GM20000 (cell line): ENCODE measurements at regions not wholly inside any gene's neighbourhood (a gene's known extent, or its start where the extent isn't known, plus 50 kb on each side); places are given as distances from the start of the nearest gene placed in this dataset.
"Not testable (repeated sequence)": the region's sequence is repeated elsewhere in the genome, so short reads cannot be mapped to it uniquely, and the experiment has no call there.

Experiments
- DNase-seq: peaks from one replicate; pipeline ENCODE4 v3.0.0; 2012; ENCODE audit warnings: low spot score
- TF ChIP-seq, protein P1 (sequence below): IDR thresholded peaks from 2 replicates; pipeline ENCODE4 v1.5.1; 2012; ENCODE audit warnings: mild to moderate bottlenecking, control low read depth; ENCODE audit errors: extremely low read depth, missing control alignments

DNA sequence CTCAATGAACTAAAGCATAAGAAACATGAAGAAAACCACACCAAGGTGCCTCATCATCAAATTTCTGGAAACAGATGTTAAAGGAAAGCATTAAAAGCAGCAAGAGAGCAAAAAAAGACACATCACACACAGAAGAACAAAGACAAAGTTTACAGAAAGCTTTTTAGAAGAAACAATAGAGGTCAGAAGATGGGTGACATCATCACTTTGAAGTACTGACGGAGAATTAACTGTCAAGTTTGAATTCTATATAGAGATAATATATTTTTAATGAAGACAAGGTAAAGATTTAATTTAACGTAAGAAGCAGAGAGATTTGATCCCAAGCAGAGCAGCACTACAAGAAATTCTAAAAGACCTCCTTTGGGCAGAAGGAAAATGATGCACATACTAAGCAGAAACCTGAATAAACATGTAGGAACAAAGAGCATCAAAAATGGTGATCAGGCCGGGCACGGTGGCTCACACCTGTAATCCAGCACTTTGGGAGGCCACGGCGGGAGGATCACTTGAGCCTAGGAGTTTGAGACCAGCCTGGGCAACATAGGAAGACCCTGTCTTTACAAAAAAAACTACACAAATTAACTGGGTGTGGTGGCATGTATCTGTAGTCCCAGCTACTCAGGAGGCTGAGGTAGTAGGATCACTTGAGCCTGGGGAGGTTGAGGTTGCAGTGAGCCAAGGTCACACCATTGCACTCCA is 63.3 kb upstream of the RTL6 start:
- TF ChIP-seq, protein P1, sequence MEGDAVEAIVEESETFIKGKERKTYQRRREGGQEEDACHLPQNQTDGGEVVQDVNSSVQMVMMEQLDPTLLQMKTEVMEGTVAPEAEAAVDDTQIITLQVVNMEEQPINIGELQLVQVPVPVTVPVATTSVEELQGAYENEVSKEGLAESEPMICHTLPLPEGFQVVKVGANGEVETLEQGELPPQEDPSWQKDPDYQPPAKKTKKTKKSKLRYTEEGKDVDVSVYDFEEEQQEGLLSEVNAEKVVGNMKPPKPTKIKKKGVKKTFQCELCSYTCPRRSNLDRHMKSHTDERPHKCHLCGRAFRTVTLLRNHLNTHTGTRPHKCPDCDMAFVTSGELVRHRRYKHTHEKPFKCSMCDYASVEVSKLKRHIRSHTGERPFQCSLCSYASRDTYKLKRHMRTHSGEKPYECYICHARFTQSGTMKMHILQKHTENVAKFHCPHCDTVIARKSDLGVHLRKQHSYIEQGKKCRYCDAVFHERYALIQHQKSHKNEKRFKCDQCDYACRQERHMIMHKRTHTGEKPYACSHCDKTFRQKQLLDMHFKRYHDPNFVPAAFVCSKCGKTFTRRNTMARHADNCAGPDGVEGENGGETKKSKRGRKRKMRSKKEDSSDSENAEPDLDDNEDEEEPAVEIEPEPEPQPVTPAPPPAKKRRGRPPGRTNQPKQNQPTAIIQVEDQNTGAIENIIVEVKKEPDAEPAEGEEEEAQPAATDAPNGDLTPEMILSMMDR = no peak
- DNase-seq = no peak

DNA sequence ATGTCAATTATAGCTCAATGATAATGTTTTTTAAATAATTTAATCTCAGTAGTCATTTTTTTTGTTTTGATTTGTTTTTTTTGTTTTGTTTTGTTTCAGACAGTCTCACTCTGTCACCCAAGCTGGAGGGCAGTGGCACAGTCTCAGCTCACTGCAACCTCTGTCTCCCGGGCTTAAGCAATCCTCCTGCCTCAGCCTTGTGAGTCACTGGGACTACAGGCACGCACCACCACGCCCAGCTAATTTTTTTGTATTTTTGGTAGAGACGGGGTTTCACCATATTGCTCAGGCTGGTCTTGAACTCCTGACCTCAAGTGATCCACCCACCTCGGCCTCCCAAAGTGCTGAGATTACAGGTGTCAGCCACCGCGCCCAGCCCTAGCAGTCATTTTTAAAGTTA is 60.6 kb upstream of the RTL6 start:
- DNase-seq = not testable (repeated sequence)

DNA sequence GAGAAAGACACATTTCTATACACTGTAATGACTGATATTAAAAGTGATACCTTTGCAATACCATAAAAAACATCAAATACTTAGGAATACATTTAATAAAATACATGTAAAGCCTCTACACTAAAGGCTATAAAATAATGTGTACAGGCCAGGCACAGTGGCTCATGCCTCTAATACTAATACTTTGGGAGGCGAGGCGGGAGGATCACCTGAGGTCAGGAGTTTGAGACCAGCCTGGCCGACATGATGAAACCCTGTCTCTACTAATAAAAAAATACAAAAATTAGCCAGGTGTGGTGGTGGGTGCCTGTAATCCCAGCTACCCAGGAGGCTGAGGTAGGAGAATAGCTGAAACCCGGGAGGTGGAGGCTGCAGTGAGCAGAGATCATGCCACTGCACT is 59.8 kb upstream of the RTL6 start:
- DNase-seq = not testable (repeated sequence)

DNA sequence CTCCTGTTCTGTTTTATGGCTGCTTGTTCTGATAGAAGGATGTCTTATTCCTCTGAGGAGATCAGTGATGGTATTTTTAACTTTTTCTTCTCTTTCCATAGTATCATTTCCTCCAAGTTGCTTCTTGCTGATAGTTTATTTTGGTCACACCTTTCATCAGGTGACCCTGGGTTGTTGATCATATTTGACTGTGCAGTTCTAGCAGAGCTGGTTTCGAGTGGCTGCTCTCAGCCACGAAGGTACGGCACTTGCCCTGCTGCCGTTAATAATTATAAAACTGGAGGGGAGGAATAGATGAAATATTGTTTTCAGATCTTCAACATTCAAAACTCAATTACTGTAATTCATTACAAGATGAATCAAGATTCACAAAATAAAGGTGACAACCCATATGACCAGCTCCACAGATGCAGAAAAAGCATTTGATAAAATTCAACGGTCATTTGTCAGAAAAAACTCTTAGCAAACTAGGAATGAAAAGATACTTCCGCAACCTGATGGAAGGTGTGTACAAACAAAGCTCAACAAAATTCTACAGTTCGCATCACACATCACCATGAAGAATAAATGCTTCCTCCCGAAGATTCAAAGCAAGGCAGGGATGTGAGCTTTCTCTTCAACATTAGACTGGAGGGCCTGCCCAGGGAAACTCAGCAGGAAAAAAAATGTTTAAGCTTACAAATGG is 59.2 kb upstream of the RTL6 start:
- DNase-seq = no peak
- TF ChIP-seq, protein P1 = no peak

DNA sequence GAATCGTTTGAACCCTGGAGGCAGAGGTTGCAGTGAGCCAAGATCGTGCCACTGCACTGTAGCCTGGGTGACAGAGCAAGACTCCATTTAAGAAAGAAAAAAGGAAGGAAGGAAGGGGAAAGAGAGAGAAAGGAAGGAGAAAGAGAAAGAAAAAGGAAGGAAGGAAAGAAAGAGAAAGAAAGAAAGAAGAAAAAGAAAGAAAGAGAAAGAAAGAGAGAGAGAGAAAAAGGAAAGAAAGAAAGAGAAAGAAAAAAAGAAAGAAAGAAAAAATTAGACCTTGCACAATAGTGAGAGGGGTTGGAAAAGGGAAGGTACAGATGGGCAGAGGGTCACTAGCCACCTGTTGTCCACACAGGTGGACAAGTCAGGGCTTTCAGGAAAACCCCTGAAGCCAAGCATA is 57.6 kb upstream of the RTL6 start:
- DNase-seq = no peak
- TF ChIP-seq, protein P1 = no peak

DNA sequence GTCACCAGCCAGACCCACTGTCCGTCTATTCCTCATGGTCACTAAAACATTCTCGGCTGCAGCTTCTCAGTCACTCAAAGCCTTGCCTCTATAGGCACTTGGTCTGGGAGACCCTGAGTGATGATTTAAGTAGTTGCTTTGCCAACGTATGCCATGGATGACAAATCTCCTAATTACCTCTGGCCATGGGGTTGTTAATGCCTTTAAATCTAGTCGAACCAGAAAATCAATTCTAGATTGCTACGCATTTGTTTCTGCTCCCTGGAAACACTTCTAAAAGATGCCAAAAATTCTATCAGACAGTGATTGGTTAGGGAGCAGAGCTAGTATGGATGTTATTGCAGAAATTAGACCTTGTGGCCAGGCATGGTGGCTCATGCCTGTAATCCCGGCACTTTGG is 57.0 kb upstream of the RTL6 start:
- no peak for DNase-seq
- TF ChIP-seq, protein P1 = no peak

DNA sequence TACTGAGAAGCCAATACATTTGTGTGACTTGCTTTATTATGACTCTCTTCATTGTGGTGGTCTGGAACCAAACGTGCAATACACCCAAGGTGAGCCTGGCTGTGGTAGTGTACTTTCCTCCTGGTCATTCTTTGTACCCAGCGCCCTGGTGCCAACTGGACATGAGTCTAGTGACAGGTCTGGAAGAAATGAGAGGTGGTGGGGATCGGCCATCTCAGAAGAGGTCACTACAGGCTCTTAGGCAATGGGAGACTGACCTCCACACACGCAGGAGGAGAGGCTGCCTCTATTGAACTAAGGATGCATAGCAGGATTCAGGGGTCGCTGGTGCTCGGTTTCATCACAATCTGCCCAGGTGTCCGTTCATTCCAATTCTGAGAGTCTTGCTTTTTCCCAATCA is 56.4 kb upstream of the RTL6 start:
- TF ChIP-seq, protein P1 = no peak
- DNase-seq = no peak

DNA sequence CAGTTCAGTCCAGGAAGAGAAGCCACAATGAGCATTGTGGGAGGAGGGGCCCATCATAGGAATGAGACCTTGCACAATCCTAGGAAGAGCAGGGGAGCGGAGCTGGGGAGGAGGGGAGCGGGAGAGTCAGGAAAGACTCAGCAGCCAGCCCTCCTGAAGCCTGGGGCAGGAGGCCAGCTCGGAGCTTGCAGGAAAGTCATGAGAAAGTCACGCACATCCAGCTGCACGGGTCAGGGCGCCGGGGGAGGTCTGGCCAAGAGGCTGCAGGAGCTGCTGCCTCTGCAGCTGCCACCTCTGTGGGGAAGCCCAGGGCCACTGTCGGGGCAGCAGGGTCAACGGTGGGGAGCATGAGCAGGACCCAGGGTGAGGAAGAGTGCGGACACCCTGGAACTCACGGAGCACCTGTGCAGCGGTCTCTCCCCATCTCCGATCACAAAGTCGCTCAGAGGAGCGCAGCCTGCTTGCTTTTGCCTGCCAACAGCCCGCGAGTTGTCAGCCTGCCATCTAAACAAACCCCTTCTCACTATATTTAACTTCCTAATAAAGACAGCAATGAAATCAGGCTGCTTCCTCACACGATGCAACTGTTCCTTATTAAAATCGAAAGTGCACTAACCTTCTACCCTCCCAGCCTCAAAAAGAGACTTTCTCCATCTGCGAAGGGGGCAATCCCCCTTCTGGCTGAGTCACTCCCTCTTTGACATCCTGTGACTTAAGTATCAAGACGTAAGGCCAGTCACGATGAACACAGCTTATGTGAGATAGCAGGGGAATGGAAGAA is 52.9 kb upstream of the RTL6 start:
- TF ChIP-seq, protein P1 = no peak
- peak; percentile 28 for DNase-seq
